OCI-LY7 (cell line): ENCODE measurements at regions not wholly inside any gene's neighbourhood (a gene's known extent, or its start where the extent isn't known, plus 50 kb on each side); places are given as distances from the start of the nearest gene placed in this dataset.
"Not testable (repeated sequence)": the region's sequence is repeated elsewhere in the genome, so short reads cannot be mapped to it uniquely, and the experiment has no call there.

Source experiments
- EZH2phosphoT487 ChIP-seq: fragments of 200-600 bp; sonication (generic); IDR thresholded peaks from 2 replicates; pipeline ENCODE4 v1.6.1; 2018; ENCODE audit warnings: low read depth, borderline replicate concordance, mild to moderate bottlenecking, mixed run types, antibody characterized with exemption, low read length, moderate library complexity, mixed read lengths
- TF ChIP-seq, protein P1 (sequence below): fragments of 200-600 bp; sonication (generic); conservative IDR thresholded peaks from 2 replicates; pipeline ENCODE4 v1.5.1; 2014; ENCODE audit warnings: mild to moderate bottlenecking, antibody characterized with exemption, low read length, moderate library complexity, mixed read lengths

DNA sequence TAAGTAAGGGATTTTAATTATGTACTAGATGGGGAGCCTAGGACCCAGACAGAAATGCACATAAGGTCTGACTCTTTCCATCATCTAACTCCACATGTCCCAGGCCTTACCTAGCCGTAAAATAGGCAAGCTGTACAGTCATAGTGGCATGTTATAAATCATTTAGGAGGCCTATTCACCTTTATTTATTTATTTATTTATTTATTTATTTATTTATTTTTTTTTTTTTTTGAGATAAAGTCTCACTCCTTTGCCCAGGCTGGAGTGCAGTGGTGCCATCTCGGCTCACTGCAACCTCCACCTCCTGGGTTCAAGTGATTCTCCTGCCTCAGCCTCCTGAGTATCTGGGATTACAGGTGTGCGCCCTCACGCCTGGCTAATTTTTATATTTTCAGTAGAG is 55.6 kb upstream of the KIT start:
- TF ChIP-seq, protein P1, sequence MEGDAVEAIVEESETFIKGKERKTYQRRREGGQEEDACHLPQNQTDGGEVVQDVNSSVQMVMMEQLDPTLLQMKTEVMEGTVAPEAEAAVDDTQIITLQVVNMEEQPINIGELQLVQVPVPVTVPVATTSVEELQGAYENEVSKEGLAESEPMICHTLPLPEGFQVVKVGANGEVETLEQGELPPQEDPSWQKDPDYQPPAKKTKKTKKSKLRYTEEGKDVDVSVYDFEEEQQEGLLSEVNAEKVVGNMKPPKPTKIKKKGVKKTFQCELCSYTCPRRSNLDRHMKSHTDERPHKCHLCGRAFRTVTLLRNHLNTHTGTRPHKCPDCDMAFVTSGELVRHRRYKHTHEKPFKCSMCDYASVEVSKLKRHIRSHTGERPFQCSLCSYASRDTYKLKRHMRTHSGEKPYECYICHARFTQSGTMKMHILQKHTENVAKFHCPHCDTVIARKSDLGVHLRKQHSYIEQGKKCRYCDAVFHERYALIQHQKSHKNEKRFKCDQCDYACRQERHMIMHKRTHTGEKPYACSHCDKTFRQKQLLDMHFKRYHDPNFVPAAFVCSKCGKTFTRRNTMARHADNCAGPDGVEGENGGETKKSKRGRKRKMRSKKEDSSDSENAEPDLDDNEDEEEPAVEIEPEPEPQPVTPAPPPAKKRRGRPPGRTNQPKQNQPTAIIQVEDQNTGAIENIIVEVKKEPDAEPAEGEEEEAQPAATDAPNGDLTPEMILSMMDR: not testable (repeated sequence)
- not testable (repeated sequence) for TF ChIP-seq EZH2phosphoT487
